ENCODE measurements at regions not wholly inside any gene's neighbourhood (a gene's known extent, or its start where the extent isn't known, plus 50 kb on each side); places are given as distances from the start of the nearest gene placed in this dataset.
"Not testable (repeated sequence)": the region's sequence is repeated elsewhere in the genome, so short reads cannot be mapped to it uniquely, and the experiment has no call there.

DNA sequence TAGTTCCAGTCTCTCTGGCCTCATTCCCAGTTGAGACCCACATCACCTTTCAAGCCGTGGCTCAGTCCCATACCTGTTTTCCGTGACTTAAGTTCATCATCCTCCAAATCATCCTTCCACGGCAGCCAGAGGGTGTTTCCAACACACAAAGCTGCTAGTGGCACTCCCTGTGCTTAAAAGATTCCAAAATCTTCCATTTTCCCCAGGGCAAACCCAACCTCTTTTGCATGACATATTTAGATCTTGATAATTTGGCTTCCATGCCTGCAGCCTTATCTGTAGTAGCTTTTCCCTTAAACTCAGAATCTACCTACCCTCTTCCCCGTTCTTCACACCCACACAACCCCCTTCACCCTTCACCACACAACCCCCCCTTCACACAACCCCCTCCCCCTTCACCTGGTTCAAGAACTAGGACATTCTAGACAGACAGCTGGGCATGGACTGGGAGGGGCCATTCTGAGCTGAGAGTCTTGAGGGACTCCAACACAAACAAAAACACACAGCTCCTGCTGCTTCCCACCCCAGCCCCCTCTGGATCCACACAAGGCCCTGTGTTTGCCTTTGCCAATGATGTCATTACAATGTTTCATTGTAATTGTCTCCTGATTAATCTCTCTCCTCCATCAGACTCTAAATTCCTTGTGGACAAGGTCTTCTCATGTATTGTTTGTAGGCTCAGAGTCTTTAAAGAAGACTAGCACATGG is 268.2 kb downstream of the SH3GL2 start:
- no peak for DNase-seq (ENCODE audit: low read depth)

DNA sequence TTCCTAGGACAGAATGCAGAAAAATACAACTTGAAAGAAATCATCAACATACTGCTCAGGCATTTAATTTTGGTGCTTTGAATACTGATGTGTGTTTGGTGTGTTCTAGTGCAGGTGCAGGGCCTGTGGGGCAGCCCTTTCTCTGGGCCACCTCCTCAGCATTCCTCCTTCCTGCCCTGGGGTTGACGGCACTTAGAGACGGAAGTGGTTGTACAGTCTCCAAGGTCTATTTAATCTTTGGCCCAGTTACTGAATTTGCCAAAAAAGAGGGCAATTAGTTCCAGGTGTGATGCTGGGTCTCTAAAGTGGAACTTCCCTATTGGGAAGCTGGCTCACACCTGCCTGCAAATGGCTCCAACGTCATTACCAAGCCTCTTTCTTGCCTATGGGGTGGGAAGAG is 269.0 kb downstream of the SH3GL2 start:
- no peak for DNase-seq (ENCODE audit: low read depth)

DNA sequence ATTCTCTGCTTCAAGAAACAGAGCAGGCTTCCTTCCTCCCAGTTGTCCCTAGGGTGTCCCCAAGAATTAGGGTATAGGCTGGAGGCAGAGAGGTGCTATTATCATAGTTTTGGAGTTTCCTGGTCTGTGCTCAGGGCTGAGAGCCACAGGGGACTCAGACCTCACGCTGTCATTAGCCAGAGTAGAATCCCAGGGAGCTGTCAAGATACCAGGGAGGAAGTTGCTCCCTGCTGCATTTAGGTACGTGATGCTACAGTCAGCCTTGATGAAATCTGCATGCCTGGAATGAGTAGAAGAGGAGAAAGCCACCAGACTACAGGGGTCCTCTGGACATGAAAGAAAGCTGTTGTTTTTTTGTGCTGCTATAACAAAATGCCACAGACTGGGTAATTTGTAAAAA is 273.2 kb downstream of the SH3GL2 start:
- DNase-seq (ENCODE audit: low read depth) = no peak

DNA sequence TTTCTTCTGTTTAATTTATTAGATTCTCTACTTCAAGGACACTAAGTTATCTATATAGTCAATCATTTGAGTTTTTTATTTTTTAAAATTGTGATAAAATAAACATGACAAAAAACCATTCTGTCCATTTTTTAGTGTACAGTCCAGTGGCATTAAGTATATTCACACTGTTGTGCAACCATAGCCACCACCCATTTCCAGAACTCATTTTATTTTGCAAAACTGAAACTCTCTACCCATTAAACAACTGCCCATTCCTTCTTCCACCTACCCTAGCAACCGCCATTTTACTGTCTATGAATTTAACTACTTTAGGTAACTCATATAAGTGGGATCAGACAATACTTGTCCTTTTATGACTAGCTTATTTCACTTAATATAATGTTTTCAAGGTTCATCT is 275.6 kb downstream of the SH3GL2 start:
- DNase-seq (ENCODE audit: low read depth) = no peak

DNA sequence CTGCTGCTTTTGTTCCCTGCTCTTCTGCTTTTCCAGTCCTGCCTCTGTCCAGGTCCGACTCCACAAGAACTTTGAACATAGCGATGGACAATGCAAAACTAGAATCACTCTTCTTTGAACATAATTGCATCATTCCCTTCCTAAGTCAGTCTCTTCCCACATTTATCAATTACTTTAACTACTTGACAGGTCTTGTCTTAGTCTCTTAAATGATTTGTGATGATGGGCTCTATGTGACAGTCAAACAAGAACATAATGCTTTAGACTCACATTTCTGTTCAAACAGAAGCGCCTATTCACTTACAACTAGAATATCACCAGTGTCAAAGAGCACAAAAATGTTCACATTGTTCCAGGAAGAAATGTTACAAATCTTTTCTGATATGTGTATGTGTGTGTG is 278.1 kb downstream of the SH3GL2 start:
- DNase-seq (ENCODE audit: low read depth) = no peak

DNA sequence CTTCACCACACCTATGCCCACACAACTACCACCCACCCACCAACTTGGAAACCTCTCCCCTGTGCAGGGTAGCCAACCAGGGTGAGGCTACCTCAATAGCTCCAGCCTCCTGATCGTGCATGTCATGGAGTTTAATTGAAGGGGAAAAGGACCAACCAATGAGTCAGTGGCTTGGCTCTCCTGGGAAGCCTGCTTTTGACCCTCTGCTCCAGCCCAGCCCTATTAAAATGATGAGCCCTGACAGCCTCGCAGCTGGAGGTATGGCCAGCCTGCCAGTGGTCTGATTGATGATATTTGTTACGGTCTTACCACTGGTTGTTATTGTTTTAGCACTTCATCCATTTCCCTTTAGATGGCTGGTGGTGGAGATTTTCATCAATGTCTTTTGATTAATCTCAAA is 280.4 kb downstream of the SH3GL2 start:
- DNase-seq (ENCODE audit: low read depth) = no peak

DNA sequence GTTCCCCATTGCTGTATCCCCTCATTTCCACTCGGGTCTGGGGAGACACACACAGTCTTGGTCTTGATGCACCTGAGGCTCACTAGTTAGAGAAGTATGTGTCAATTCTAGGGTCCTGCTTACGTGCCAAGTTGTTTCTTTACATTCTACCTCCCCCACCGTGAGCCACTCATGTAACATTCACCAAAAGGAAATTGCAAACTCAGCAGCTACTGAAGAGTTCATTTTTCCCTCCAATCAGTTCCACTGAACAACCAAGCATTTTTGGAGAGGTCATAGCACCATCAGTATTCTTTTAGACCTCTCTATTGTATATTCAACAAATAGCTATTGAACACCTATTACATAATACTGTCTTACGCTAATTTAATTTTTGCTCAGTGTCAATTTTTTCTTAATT is 281.1 kb downstream of the SH3GL2 start:
- no peak for DNase-seq (ENCODE audit: low read depth)

DNA sequence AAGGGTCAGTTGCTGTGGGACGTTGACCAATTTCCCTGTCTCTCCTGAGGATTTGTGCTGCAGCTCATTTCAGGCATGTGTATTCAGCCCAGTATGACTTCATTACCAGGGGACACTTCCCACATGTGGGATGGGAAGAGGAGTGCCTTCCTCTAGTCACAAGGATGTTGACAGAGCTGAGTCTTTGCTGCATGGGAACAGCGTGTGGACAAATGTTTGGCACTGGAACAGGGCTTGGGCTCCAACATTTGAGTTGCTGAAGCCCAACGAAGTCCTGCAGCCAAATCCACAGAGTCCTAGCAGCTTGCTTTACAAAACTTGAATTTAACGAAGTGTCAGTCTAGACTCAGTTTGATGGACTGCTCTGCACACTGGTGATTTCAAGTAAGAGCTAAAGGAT is 283.2 kb downstream of the SH3GL2 start:
- DNase-seq (ENCODE audit: low read depth) = no peak

DNA sequence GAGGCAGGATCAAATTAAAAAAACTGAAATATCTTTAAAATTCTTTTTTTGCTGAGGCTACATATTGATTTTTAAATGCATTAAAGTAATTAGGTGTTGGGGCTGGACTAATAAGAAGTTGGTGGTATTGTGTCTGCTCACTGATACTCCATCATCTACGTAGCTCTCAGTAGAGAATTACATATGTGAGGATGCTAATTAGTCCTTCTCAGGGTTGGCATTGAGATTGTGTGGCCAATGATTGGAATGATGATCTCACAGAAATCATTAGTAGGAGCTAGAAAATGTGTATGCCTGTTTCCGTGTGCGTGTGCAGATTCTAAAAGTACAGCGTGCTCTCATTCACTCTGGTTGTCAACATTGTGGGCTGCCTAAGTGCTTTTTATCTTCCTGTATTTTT is 283.8 kb downstream of the SH3GL2 start:
- no peak for DNase-seq (ENCODE audit: low read depth)

DNA sequence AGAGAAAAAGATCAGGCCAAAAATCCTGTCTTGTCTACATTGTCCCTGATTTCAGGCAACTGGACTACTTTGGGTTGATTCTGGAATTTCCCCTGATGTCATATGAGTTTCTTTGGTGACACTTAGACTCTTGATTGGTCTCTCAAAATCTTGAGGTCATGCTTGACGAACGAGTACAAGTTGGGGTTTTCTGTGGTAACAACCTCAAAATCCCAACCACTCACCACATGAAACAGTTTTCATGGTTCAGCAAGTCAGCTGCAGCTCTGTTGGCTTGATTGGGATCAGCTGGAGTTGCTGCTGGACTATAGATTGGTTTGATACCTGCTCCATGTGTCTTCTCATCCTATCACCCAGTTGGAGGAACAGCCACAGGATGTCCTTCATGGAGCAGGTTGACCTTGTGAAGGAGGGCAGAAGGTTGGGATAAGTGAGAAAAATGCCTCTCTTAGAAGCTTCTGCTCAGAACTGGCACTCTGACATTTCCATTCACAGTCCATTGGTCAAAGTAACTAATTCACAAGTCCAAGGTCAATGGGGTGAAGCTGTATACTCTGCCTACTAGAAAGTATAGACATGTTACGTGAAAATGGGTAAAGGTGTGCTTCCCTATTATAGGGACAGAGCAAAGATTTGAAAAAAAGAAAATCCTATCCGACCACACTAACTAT is 284.5 kb downstream of the SH3GL2 start:
- DNase-seq (ENCODE audit: low read depth) = no peak

DNA sequence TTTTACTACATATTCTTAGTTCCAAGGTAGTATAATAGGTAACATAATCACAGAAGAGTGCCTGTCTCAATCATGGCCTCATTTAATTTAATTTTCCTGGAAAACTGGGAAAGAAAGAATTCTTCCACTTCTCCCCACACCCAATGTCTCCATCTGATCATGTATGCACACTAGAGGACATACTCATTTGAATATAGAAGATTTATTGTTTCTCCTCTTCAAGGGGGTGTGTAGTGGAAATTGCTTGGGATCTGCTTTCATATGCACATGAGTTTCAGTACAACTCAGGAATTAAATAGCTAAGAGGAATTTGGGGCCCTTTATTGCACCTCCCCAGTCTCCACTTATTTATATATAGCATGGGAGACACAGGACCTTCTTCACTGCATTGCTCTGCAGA is 285.1 kb downstream of the SH3GL2 start:
- no peak for DNase-seq (ENCODE audit: low read depth)

DNA sequence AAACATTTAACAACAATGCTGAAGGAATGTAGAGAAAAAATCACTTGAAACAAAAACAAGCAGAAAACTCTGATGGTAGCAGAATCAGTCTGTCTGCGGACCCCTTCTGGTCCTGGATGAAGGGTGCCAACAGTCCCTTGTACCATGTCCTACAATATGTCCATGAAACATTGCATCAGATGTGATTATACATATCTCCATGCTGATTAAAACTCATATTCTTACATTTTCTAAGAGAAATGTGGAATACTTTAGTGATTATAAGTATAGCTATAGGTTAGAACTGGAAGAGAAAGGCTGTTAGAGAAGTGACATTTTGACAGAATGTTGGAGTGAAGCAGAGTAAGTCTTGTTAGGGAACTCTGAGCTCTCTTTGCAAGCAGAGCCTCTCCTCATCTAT is 286.1 kb downstream of the SH3GL2 start:
- no peak for DNase-seq (ENCODE audit: low read depth)

DNA sequence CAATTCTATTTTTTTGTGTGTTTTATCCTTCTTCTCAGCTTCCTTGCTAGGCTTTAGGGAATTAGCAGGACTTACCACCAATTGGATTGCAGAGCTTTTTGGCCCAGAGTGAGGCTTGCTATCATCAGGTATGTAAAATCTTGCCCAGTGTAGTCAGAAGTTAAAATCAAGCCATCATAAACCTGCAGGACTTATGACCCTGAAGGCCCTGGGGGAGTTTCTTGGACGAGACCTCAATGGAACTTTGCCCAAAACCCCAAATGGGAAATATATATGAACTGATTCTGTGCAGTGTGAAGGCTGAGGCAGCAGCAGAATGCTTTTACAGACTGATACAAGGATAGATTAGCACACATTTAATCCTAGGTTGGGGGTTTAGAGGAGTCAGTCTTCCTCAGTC is 287.0 kb downstream of the SH3GL2 start:
- no peak for DNase-seq (ENCODE audit: low read depth)

DNA sequence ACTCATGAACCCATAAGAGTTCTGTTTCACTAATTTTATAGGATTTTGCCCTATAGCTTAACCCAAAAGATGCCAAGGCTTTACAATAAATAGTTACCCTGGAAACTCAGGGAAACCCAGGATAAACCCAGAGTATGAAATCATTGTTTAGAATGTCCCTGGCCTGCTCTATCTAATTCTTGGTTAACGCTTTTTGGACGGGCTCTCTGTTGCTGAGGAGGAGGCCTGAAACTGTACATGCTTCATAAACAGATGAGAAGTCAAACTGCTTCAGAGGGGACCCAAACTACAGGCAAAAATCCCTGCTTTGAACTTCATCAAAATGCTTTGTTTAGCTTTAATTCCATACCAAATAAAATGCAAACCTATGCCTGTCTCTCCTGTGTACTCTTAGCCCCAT is 291.9 kb downstream of the SH3GL2 start:
- DNase-seq (ENCODE audit: low read depth) = no peak

DNA sequence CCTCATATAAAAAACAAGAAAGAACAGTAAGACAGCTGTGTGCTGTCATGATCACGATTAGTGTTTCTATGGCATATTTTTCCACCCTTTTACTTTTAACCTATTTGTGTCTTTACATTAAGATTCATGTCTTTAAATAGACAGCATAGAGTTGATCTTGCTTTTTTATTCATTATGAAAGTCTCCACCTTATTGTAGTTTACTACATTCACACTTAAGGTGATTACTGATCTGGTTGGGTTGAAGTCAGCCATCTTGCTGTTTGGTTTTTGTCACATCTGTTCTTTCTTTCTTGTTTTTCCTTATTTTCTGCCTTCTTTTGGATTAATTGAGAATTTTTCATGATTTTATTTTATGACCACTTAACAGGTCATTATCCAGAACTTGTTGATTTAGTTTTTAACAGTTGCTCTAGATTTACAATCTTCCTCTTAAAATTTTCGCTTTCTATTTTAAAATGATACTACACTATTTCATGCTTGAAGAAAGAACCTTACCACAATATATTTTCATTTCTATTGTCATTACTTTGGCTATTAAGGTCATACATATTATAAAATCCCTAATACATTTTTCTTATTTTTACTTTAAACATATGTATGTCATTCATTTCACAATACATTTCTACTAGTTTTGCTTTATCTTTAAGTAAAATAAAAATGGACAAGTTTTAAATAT is 292.5 kb downstream of the SH3GL2 start:
- DNase-seq (ENCODE audit: low read depth) = no peak

DNA sequence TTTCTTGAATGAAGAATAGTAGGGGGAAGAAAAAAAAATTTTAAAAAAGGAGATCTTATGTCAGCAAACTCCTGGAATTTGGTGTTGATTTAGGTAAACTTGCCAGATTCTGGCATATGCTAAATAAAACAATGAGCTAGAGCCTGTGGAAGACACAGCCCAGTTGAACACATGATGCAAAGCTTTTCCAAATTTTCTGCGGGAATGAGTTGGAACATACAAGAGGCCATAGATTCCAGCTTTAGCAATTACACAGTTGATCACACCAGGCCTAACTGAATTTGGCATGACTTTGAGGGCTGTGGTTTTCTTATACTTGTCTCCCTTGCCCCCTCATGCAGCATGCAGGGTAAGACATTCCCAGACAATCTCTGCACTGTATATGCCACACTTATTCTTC is 297.0 kb downstream of the SH3GL2 start:
- DNase-seq (ENCODE audit: low read depth) = no peak

DNA sequence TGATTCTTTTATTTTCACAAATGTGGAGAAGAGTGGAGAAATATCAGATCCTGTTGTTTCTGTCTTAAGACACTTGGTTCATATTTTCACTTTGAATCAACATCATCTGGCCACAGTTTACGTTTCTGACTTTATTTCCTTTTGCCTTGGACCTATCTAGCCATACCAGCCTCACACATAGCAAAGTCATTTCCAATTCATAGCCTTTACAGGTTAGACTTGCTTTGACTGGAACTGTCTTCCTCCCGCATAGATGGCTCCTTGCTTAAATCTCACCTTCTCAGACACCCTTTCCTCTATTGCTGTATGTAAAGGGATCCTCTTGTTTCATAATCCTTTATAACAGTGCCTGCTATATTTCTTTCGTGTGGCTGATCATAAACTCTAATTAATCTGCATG is 297.8 kb downstream of the SH3GL2 start:
- no peak for DNase-seq (ENCODE audit: low read depth)

DNA sequence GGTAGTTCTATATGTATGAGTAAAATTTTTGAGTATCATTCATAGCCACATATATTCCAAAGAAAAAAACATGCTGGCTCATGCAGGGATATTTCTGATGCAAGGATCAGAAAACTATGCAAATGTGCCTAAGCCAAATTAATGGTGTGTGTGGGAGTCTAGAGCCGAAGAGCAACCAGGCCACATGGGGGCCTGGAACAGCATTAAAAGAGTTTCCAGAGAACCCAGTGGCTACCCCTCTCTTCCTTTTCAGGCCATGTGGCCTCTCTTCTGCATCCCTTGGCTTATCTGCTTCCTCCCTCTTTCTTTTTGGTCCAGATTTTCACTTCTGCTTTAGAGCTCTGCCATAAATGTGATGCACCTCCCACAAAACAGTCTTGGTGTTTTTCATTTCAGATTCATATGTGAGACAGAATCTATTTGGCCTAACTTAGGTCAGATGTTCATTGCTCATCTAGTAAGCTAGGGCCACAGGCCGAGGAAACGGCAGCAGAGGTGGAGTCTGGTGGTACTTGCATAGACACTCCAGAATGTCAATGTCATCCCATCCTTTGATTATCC is 300.0 kb downstream of the SH3GL2 start:
- no peak for DNase-seq (ENCODE audit: low read depth)

DNA sequence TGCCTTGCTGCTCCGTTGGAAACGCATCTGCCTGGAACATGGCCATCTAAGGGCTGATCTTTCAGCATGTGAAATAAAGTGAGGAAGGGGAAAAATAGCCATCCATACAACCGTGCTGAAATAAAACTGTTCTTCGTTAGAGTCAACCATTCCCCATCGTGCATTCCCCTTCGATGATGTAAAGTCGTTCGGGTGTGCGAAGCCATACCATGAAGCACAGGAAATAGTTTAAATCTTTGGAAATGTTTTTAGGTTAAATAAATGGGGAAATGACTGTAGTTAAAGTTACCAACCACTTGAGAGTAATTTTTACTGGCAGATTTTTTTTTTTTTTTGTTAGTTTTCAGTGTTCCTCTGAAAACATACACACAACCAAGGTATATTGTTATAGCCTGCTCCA is 302.5 kb downstream of the SH3GL2 start:
- no peak for DNase-seq (ENCODE audit: low read depth)

DNA sequence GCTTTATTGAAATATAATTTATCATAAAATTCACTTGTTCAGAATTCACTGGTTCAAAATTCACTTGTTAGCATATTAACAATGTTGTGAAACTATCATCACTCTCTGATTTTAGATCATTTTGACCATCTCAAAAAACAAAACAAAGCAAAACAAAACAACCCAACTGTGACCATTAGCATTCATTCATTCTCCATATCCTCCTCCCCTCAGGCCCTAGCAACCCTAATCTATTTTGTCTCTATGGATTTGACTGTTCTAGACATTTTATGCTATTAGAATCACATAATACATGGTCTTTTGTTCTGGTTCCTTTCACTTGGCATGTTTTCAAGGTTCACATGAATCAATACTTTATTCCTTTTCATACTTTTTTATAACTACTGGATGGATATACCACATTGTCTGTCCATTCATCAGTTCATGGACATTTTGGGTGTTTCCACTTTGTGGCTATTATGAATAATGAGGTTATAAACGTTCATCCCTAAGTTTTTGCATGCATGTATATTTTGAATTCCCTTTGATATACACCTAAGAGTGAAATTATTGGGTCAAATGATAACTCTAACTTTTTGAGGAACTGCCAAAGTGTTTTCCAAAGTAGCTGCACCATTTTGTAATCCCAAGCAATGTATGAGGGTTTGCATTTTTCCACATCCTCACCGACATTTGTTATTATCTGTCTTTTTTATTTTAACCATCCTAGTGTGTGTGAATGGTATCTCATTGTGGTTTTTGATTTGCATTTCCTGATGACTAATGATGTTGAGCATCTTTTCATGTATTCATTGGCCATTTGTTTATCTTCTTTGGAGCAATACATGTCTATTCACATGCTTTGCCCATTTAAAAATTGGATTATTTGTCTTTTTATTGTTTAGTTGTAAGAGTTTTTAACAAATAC is 304.1 kb downstream of the SH3GL2 start:
- no peak for DNase-seq (ENCODE audit: low read depth)

DNA sequence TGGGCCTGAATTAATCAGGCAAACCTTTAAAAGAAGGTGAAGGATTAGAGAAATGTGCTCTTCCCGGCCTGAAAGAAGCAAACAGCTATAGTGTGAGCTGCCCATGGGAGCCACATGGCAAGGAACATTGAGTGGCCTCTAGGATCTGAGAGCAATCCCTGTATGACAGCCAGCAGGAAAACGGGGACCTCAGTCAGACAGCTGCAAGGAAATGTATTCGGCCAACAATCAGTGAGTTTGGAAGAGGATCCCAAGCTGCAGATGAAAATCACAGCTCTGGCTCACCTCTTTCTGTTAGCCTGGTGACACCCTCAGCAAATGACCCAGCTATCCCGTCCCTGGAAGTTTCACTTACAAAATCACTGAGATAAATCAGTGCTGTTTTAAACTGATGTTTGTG is 309.2 kb downstream of the SH3GL2 start:
- DNase-seq (ENCODE audit: low read depth) = no peak

DNA sequence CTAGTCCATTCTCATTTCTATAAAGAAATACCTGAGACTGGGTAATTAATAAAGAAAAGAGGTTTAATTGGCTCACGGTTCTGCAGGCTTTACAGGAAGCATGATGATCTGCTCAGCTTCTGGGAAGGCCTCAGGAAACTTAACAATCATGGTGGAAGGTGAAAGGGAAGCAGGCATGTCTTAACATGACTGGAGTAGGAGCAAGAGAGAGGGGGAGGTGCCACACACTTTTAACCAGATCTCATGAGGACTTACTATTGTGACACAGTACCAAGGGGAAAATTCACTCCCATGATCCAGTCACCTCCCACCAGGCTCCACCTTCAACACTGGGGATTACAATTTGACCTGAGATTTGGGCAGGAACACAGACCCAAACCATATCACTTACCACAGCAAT is 310.1 kb downstream of the SH3GL2 start:
- not testable (repeated sequence) for DNase-seq (ENCODE audit: low read depth)
